Stomach (tissue), 8 donors: ENCODE measurements at regions not wholly inside any gene's neighbourhood (a gene's known extent, or its start where the extent isn't known, plus 50 kb on each side); places are given as distances from the start of the nearest gene placed in this dataset.

Source experiments
- DNase-seq, 2 donors: peaks; one replicate each; pipeline versions ENCODE4 v3.0.0 to v3.0.0-alpha.2; 2013 to 2019
- H3K27ac ChIP-seq, 5 donors: fragments of 200-600 bp in 4 of 5; sonication (generic) in 4 of 5; one replicate each; pipeline ENCODE4 v1.5.1; 2013 to 2019; ENCODE audit warnings: mild to moderate bottlenecking in 1 of 5, moderate library complexity in 1 of 5
- H3K27me3 ChIP-seq, 3 donors: fragments of 200-600 bp; sonication (generic); one replicate each; pipeline ENCODE4 v1.5.1; 2017 to 2019; ENCODE audit warnings: mixed run types in 1 of 3
- H3K36me3 ChIP-seq, 4 donors: fragments of 200-600 bp; sonication (generic); 1 replicate in 3 of 4; 2 replicates in 1 of 4; pipeline ENCODE4 v1.5.1; 2016 to 2019
- H3K4me1 ChIP-seq, 4 donors: fragments of 200-600 bp; sonication (generic); one replicate each; pipeline ENCODE4 v1.5.1; 2016 to 2019
- H3K4me3 ChIP-seq, 4 donors: fragments of 200-600 bp; sonication (generic) in 3 of 4; one replicate each; pipeline ENCODE4 v1.5.1; 2016 to 2019; ENCODE audit warnings: mild to moderate bottlenecking in 1 of 4
- H3K9me3 ChIP-seq, 4 donors: fragments of 200-600 bp; sonication (generic); one replicate each; pipeline ENCODE4 v1.5.1; 2016 to 2019
- EP300 ChIP-seq: sonication (generic); formaldehyde crosslinking; IDR thresholded peaks from one replicate; pipeline ENCODE4 v1.6.1; 2017; ENCODE audit warnings: antibody characterized with exemption
- POLR2A ChIP-seq, 4 donors: fragments of 450-650 bp; IDR thresholded peaks; one replicate each; pipeline ENCODE4 v1.6.1; 2016; ENCODE audit warnings: antibody characterized with exemption in 4 of 4, control low read depth in 2 of 4, mild to moderate bottlenecking in 1 of 4, moderate library complexity in 1 of 4
- POLR2AphosphoS5 ChIP-seq, 3 donors: sonication (generic); formaldehyde crosslinking; IDR thresholded peaks; one replicate each; pipeline ENCODE4 v1.6.1; 2016; ENCODE audit warnings: antibody characterized with exemption in 3 of 3
- WGBS, 5 donors: extraction: QIAGEN DNeasy Blood & Tissue Kit in 3 of 5; methylation state at CpG; one replicate each; pipeline versions ENCODE4 v1.1.5 to v1.1.7; 2013 to 2018; 5-methylcytosine and 5-hydroxymethylcytosine counted together
- intact Hi-C: fragments of 100-400 bp; cut with DNase I; formaldehyde crosslinking; loops from one replicate; pipeline ENCODE4 v1.15.1; 2023; ENCODE audit warnings: low total_unique reads
- TF ChIP-seq, protein P1 (sequence below), 7 experiments: fragments of 450-650 bp in 4 of 7; fragments of 200-600 bp in 3 of 7; sonication (generic) in 3 of 7; IDR thresholded peaks; one replicate each; pipeline ENCODE4 v1.5.1; 2016 to 2019; ENCODE audit warnings: antibody characterized with exemption in 7 of 7, control low read depth in 2 of 7, mild to moderate bottlenecking in 1 of 7
- donor health status: healthy with polysubstance abuse.
- donor health status: Bipolar disorder and iron deficiency.
- donor health status: healthy.

DNA sequence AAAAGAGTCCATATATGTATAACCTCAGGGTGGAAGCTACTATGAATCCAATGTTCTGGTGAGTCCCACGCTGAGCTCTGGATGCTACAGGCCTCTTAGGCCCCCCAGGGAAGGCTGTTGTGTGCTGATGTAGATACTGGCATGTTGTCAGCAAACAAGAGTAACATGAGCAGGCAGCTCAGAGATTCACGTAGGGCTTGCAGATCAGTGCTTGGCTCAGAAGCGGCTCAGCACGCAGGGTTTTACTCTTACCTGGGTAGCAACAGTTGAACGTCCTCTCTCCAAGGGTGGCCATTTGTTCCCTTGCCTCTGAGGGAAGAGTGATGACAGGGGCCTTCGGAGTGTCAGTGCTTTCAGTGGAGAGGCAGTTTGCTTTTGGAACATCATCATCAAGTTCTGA lies 93.4 kb downstream of the ZFP64 start:
- H3K27me3 ChIP-seq = peaks cover 0 to 4% (median under 1%) of the 10 kb centered on the region in 3 donors
- DNase-seq = no peak
- peaks cover 3 to 39% (median 14%) of the 10 kb centered on the region in 4 donors for H3K36me3 ChIP-seq
- intact Hi-C loops = no loop called here
- no peaks in the 10 kb centered on the region for H3K4me1 ChIP-seq
- no peak overlapping the region for H3K4me3 ChIP-seq
- H3K9me3 ChIP-seq = no peaks in the 10 kb centered on the region
- H3K27ac ChIP-seq = no peak overlapping the region
- 84 to 93% (median 89%) methylated on average over 6 of the region's 6 CpGs for WGBS, 5 donors
- TF ChIP-seq, protein P1, sequence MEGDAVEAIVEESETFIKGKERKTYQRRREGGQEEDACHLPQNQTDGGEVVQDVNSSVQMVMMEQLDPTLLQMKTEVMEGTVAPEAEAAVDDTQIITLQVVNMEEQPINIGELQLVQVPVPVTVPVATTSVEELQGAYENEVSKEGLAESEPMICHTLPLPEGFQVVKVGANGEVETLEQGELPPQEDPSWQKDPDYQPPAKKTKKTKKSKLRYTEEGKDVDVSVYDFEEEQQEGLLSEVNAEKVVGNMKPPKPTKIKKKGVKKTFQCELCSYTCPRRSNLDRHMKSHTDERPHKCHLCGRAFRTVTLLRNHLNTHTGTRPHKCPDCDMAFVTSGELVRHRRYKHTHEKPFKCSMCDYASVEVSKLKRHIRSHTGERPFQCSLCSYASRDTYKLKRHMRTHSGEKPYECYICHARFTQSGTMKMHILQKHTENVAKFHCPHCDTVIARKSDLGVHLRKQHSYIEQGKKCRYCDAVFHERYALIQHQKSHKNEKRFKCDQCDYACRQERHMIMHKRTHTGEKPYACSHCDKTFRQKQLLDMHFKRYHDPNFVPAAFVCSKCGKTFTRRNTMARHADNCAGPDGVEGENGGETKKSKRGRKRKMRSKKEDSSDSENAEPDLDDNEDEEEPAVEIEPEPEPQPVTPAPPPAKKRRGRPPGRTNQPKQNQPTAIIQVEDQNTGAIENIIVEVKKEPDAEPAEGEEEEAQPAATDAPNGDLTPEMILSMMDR (IDR thresholded peaks at IDR 0.05) = no peak
- TF ChIP-seq POLR2A (IDR thresholded peaks at IDR 0.05) (no peak), POLR2AphosphoS5 (IDR thresholded peaks at IDR 0.05) (no peak), EP300 (no peak)

DNA sequence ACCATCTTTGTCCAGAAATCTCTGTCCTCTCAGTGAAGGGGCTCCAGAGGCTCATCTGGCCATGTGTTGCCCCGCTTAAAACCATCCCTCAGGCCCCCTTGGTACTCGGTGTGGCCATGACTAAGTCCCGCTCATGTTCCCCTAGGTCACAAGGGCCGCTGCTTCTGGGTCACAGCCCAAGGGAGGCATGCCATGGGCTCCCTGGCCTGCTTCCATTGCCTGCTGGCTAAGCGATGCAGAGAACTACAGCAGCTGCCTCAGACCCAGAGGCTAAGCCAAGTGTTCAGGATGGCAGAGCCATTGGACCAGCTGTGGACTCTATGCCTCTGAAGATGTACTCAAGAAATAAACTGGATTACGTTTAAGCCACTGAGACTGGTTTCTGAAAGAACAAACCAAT lies 95.5 kb downstream of the ZFP64 start:
- H3K27me3 ChIP-seq = no peaks in the 10 kb centered on the region
- TF ChIP-seq, protein P1 (IDR thresholded peaks at IDR 0.05) = no peak
- H3K27ac ChIP-seq = no peak overlapping the region
- no peak overlapping the region for H3K4me3 ChIP-seq
- H3K36me3 ChIP-seq = peaks cover 3 to 39% (median 14%) of the 10 kb centered on the region in 4 donors
- no peaks in the 10 kb centered on the region for H3K9me3 ChIP-seq
- intact Hi-C loops = no loop called here
- 89 to 97% (median 95%) methylated on average over 6 of the region's 6 CpGs for WGBS, 5 donors
- no peaks in the 10 kb centered on the region for H3K4me1 ChIP-seq
- no peak for DNase-seq

DNA sequence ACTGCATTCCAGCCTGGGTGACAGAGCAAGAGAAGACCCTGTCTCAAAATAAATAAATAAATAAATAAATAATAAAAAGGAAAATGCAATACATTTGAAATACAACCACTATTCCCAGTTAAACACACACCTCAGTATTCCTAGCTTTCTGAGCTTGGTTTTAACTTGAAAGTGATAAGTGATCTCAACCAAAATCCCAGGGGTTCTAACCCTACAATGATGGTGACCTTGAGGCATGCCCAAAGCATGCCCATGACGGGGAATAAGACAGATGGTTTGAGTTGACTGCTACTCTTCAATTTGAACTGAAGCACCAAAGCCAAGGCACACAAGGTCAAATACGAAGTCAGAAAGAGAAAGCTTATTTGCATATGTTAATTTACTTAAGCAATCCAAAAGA lies 96.9 kb downstream of the ZFP64 start:
- no peak for DNase-seq
- intact Hi-C loops = no loop called here
- TF ChIP-seq, protein P1 (IDR thresholded peaks at IDR 0.05) = no peak
- no peak for TF ChIP-seq EP300
- TF ChIP-seq POLR2AphosphoS5 (IDR thresholded peaks at IDR 0.05) = no peak
- no peak for TF ChIP-seq POLR2A (IDR thresholded peaks at IDR 0.05)
- no peak overlapping the region for H3K27ac ChIP-seq
- no peaks in the 10 kb centered on the region for H3K4me1 ChIP-seq
- 57 to 88% (median 86%) methylated on average over 2 of the region's 2 CpGs for WGBS, 5 donors
- no peaks in the 10 kb centered on the region for H3K27me3 ChIP-seq
- no peak overlapping the region for H3K4me3 ChIP-seq
- H3K9me3 ChIP-seq = no peaks in the 10 kb centered on the region
- H3K36me3 ChIP-seq = peaks cover 3 to 39% (median 14%) of the 10 kb centered on the region in 4 donors

DNA sequence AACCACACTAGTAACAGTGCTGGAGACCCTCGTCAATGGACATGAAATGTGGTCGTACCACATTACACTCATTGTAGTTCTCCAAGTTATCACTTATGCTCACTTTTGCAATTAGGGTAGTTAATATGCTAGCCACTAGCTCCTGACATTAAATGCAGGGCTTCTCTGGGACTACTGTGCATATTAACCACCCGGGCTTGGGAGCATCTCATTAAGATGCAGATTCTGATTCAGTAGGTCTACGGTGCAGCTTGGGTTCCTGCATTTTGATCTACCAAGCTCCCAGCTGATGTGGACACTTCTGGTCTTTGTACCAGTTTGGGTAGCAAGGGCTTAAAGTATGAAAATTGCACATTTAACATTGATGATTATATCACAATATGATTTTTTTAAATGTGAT lies 98.0 kb downstream of the ZFP64 start:
- Histone ChIP-seq H3K27me3 (no peaks in the 10 kb centered on the region), H3K9me3 (no peaks in the 10 kb centered on the region), H3K27ac (no peak overlapping the region), H3K4me1 (no peaks in the 10 kb centered on the region), H3K36me3 (peaks cover 3 to 43% (median 16%) of the 10 kb centered on the region in 4 donors), H3K4me3 (no peak overlapping the region)
- WGBS, 5 donors = 90 to 97% (median 96%) methylated on average over 4 of the region's 4 CpGs
- intact Hi-C loops = no loop called here
- no peak for DNase-seq
- TF ChIP-seq EP300 (no peak), POLR2AphosphoS5 (IDR thresholded peaks at IDR 0.05) (no peak), POLR2A (IDR thresholded peaks at IDR 0.05) (no peak)
- TF ChIP-seq, protein P1 (IDR thresholded peaks at IDR 0.05) = no peak
